ENCODE measurements at regions not wholly inside any gene's neighbourhood (a gene's known extent, or its start where the extent isn't known, plus 50 kb on each side); places are given as distances from the start of the nearest gene placed in this dataset.
"Not testable (repeated sequence)": the region's sequence is repeated elsewhere in the genome, so short reads cannot be mapped to it uniquely, and the experiment has no call there.

- no peak for DNase-seq
Measured at GRCh38 chr4:1523506-1523905, 117.3 kb upstream of the NKX1-1 start.

- no peak for DNase-seq
Measured at GRCh38 chr4:1523033-1523432, 116.8 kb upstream of the NKX1-1 start.

- DNase-seq = no peak
Measured at GRCh38 chr4:1522606-1523005, 116.4 kb upstream of the NKX1-1 start.

GRCh38 chr4:1521821-1522361 is 115.6 kb upstream of the NKX1-1 start:
- DNase-seq = no peak

- not testable (repeated sequence) for DNase-seq
Measured at GRCh38 chr4:1520795-1521576, 114.7 kb upstream of the NKX1-1 start.

- no peak for DNase-seq
Measured at GRCh38 chr4:1519787-1520661, 113.8 kb upstream of the NKX1-1 start.

GRCh38 chr4:1518997-1519700 is 112.9 kb upstream of the NKX1-1 start:
- DNase-seq = no peak

GRCh38 chr4:1517592-1518411 is 111.6 kb upstream of the NKX1-1 start:
- no peak for DNase-seq

- no peak for DNase-seq
Measured at GRCh38 chr4:1516881-1517480, 110.7 kb upstream of the NKX1-1 start.

- DNase-seq = no peak
Measured at GRCh38 chr4:1516261-1516660, 110.0 kb upstream of the NKX1-1 start.

- no peak for DNase-seq
Measured at GRCh38 chr4:1515763-1516162, 109.5 kb upstream of the NKX1-1 start.

GRCh38 chr4:1515156-1515555 is 108.9 kb upstream of the NKX1-1 start:
- no peak for DNase-seq

GRCh38 chr4:1514612-1515011 is 108.4 kb upstream of the NKX1-1 start:
- DNase-seq = no peak

GRCh38 chr4:1513936-1514483 is 107.8 kb upstream of the NKX1-1 start:
- no peak for DNase-seq

GRCh38 chr4:1512738-1513660 is 106.8 kb upstream of the NKX1-1 start:
- DNase-seq = peak; percentile 53

GRCh38 chr4:1512051-1512737 is 106.0 kb upstream of the NKX1-1 start:
- DNase-seq = no peak

- DNase-seq = peak; percentile 26
Measured at GRCh38 chr4:1511441-1512041, 105.3 kb upstream of the NKX1-1 start.

GRCh38 chr4:1510931-1511330 is 104.7 kb upstream of the NKX1-1 start:
- no peak for DNase-seq

GRCh38 chr4:1509366-1509765 is 103.1 kb upstream of the NKX1-1 start:
- no peak for DNase-seq
